ENCODE measurements at regions not wholly inside any gene's neighbourhood (a gene's known extent, or its start where the extent isn't known, plus 50 kb on each side); places are given as distances from the start of the nearest gene placed in this dataset.

DNA sequence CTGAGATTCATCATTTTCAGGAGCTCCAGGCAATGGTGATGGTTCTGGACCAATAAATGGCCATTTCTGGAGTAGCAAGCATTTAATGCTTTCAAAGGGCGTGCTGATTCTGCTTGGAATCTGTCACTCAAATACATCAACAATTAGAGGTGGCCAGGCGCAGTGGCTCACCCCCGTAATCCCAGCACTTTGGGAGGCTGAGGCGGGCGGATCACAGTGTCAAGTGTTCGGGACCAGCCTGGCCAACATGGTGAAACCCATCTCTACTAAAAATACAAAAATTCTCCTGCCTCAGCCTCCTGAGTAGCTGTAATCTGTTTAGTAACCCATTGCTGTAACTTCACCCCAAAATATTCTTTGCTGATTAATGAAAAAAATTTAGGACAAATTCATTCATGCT, 1574.2 kb downstream of the EFNB2 start:
- Histone ChIP-seq H2AK9ac (replicated peaks; ENCODE audit: low read depth, low read length, poor library complexity) (no peak overlapping the region), H2BK5ac (ENCODE audit: low read depth, low read length, poor library complexity, severe bottlenecking) (no peak overlapping the region), H3K4me1 (ENCODE audit: control insufficient read depth, insufficient read depth, low read length) (no peaks in the 10 kb centered on the region), H3K4ac (ENCODE audit: low read depth, low read length) (no peak overlapping the region), H3K9me1 (ENCODE audit: insufficient read depth, low read length) (no peaks in the 10 kb centered on the region), H3K56ac (ENCODE audit: extremely low read depth, insufficient read depth, low read length) (no peak overlapping the region), H3K14ac (replicated peaks; ENCODE audit: low read depth, low read length) (no peak overlapping the region), H3K23ac (ENCODE audit: low read depth, low read length) (no peak overlapping the region), H3K9me3 (ENCODE audit: control insufficient read depth, insufficient read depth, low read length) (peaks cover 9% of the 10 kb centered on the region; the same call in 1 of the 2 replicates), H3K9ac (ENCODE audit: low read depth, low read length) (no peak overlapping the region), H4K5ac (ENCODE audit: low read depth, low read length) (no peak overlapping the region), H2BK15ac (ENCODE audit: low read depth, low read length) (no peak overlapping the region), H4K8ac (ENCODE audit: low read depth in 2 of 2, low read length in 2 of 2) (no peak overlapping the region), H2BK120ac (ENCODE audit: low read depth, low read length) (no peak overlapping the region), H4K20me1 (ENCODE audit: insufficient read depth, low read length) (no peaks in the 10 kb centered on the region), H2BK20ac (ENCODE audit: low read depth, low read length) (no peak overlapping the region), H2AK5ac (ENCODE audit: low read depth, low read length) (no peak overlapping the region), H3K27me3 (ENCODE audit: control insufficient read depth, insufficient read depth, low read length) (no peaks in the 10 kb centered on the region), H3K4me3 (ENCODE audit: insufficient read depth, low read depth, low read length) (no peak overlapping the region), H3K79me1 (ENCODE audit: low read depth in 1 of 2, low read length in 2 of 2) (no peaks in the 10 kb centered on the region), H3K18ac (ENCODE audit: low read depth, low read length) (no peak overlapping the region), H3K4me2 (ENCODE audit: low read depth, low read length) (no peak overlapping the region), H3K36me3 (ENCODE audit: control insufficient read depth, insufficient read depth, low read length) (no peaks in the 10 kb centered on the region), H3K27ac (ENCODE audit: insufficient read depth, low read length) (no peak overlapping the region), H2AFZ (replicated peaks; ENCODE audit: low read length, poor library complexity) (no peak overlapping the region), H4K91ac (ENCODE audit: insufficient read depth, low read depth, low read length) (no peak overlapping the region)
- ATAC-seq (ENCODE audit: low read depth) (no peak), DNase-seq (no peak)
- whole genome bisulfite sequencing, 2 experiments (ENCODE audit: extremely low coverage in 2 of 2, insufficient read length in 1 of 2) = no CpG with 5 or more reads among the region's 6 CpGs
- dilution Hi-C loops (cut with HindIII; ENCODE audit: low sequenced_read_pairs, unreplicated experiment) = no loop called here
- in situ Hi-C loops (cut with MboI; ENCODE audit: low sequenced_read_pairs) = no loop called here
- ChIA-PET CTCF (no interaction called here), POLR2A (ENCODE audit: unreplicated experiment) (no interaction called here)
- no TSS peak for BruUV-seq (replicated peaks)
- intact Hi-C loops (cut with micrococcal nuclease) = loop anchor here (10.0 kb wide), 1 partner anchor 1596 kb away; no protein-coding TSS in a partner anchor
- TF ChIP-seq NFE2L2 (IDR thresholded peaks at IDR 0.05; ENCODE audit: low read depth, low read length) (no peak), MXI1 (IDR thresholded peaks at IDR 0.05; ENCODE audit: borderline replicate concordance, low read depth, low read length) (no peak), CHD1 (IDR thresholded peaks at IDR 0.05; ENCODE audit: low read depth, low read length) (no peak)

Measured in IMR-90 (cell line).